Activated CD8-positive, alpha-beta memory T cell treated with anti-CD3 and anti-CD28 coated beads for 4 hours (primary cell): ENCODE measurements at regions not wholly inside any gene's neighbourhood (a gene's known extent, or its start where the extent isn't known, plus 50 kb on each side); places are given as distances from the start of the nearest gene placed in this dataset.
"Not testable (repeated sequence)": the region's sequence is repeated elsewhere in the genome, so short reads cannot be mapped to it uniquely, and the experiment has no call there.

Source experiments
- DNase-seq, 2 donors: peaks; one replicate each; pipeline ENCODE4 v3.0.0-alpha.2; 2020; ENCODE audit warnings: low read depth in 2 of 2

DNA sequence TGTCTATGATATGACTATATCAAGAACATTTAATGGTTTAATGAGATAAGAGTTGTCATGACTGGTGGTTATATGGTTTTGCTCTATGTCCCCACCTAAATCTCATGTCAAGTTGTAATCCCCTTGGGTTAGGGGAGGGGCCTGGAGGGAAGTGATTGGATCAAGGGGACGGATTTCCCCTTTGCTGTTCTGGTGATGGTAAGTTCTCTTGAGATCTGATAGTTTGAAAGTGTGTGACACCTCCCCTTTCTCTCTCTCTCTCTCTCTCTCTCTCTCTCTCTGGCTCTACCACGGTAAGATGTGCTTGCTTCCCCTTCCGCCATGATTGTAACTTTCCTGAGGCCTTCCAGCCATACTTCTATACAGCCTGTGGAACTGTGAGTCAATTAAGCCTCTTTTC lies 803.4 kb downstream of the TRIML1 start:
- no peak for DNase-seq

DNA sequence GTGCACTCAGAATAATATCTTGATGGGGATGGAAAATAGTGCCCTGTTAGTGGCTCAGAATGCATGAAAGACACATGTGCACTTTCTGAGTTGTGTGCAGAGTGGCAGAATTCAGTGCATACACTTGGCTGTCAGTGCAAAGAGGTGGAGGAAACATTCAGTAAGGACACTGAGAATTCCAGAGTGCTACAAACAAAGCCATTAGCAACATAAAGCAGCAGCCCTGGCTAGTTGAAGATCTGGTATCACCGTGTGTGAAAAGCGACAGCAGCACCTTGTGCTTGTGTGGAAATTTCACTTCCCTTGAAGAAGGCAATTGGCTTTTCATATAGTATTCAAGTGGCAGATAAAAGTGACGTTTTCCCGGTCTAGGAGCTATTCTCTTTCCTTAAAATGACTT lies 810.4 kb downstream of the TRIML1 start:
- no peak for DNase-seq

DNA sequence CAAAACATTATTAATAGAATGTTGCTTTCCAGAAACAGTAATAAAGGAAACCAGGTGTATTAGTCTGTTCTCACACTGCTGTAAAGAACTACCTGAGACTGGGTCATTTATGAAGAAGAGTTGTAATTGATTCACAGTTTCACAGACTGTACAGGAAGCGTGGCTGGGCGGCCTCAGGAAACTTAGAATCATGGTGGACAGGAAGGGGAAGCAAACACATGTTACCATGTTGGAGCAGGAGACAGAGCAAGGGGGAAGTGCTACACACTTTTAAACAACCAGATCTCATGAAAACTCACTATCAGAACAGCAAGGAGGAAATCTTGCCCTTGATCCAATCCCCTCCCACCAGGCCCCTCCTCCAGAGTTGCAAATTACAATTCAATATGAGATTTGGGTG lies 815.8 kb downstream of the TRIML1 start:
- DNase-seq, result no peak

DNA sequence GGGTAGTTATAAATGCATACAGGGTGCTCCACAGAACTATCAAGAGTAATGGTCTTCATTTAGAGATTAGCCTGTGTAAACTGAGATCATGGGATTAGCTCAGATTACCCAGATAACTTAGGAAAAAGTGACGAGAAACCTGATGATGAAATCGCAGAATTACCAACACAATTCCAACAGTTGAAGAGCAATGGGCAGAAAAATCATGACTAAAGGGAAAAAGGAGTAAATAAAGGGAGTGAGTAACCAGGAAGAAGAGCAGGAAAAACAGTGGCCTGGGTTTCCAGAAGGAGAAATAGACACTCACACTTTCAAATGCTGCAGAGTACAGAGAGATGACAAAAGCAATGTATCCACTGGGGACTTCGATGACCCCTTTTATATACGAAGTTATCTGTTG lies 817.3 kb downstream of the TRIML1 start:
- DNase-seq, result no peak

DNA sequence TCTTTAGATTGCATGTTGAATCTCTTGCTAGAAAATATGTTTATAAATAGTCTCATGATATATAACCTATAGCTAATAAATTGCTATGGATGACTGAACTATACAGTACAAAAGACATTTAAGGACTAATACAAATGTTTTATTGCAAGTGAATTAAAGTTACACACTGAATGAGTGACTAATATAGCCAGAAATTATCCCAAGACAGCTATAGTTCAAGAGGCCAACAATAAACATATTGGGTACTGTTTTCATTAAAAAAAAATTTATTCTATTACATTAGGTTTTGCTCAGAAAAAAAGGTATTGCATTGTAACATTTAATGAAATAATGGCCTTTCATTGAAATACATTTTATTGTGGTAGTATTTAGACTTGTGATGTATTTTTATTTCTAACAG lies 819.1 kb downstream of the TRIML1 start:
- DNase-seq, result no peak

DNA sequence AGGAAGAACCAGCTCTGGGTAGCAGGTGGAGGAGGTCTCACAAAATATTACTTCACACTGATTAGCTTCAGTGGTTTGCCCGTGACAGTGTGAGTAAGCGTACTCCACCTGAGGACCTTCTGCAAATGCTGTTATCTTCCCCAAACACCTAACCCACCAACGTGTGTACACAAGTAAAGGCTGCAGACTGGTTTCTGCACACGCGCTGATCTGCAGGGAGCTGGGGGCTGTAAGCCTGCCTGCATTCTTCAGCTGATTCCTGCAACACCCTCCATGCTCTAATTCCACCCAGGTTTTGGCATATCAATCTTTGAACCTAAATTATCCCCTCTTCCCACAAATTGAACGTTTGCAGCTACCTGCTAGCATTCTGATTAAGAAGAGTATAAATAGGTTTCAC lies 820.2 kb downstream of the TRIML1 start:
- DNase-seq, result no peak

DNA sequence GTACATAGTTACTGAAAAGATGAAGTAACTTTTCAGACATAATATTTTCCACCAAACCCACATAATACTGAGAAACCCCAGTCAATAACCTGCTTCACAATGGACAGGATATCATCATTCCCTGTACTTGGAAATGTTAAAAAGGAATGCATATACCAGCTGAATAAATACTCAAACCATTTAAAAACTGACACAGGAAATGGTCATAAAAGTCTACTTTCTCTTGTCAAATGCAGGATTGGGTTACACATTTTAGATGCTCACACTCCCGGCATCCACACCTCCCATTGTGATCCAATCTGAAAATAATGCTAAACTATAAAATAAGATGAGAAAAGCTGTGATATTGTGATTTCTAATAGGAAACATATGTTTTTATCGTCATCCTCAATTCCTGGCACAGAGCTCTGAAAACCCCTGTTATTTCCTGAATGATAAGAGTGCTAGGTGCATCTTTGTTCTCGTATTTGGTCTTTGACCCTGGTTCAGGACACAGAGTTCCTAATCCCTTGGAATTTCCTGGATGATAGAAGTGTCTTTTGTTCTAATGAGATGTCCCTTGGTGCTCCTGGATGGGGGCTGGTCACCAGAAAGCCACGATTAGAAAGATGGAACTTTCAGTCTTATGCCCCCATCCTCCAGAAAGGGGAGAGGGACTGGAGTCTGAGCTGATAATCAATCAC lies 821.3 kb downstream of the TRIML1 start:
- no peak for DNase-seq

DNA sequence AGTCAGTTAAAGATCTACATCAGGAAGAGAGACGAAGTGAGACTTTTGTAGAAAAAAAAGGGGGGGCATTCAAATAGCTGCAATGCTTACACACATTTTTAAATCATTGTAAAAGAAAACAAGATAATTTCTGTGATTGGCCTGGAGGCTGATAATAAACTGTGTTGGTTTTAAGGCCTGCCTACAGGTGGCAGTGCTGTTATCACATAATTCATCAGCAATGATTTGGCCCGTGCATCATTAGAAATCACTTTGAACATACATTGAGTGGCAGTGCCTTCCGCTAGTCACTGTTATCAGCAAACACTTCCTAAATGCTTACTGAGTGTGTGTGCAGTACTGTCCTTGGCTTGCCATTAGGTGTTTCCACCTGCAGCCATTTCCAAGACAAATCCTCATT lies 831.9 kb downstream of the TRIML1 start:
- DNase-seq, result no peak

DNA sequence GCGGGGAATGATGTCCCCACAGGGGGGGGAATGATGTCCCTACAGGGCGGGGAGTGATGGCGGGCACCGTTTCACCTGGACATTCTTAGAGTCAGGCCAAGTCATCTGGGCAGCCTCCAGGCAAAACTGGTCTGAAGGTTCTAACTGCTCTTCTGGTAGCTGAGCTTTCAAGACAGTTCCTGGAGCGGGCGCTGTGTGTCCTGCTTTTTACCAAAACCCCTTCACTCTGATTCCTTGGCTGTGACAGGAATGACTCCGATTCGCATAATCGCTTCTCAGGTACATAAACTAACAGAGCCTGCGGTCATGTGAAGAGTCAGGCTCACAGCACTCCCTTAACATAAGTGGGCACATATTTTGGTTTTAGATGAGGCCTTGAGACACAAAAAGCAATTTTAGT lies 836.0 kb downstream of the TRIML1 start:
- no peak for DNase-seq

DNA sequence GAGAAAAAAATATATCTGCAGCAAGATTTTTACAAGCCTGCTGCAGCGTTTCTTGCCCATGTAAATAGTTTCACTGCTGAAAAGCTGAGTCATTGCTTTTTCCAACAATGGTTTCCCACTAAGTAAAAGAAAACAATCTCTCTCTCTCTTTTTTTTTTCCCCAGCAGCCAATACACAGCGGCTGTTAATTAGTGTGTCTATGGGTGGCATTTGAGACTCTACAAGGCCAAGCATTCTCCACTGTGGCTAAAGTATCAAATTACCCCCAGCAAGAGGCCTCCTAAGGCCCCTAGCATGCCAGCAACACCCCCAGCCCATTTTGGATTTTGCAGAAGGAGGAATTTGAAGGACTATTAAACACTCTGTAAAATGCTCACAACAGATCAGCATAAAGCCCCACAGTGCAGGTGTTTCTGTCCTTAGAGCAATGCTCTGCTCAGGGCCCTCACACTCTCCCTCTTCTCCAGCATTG lies 837.4 kb downstream of the TRIML1 start:
- no peak for DNase-seq

DNA sequence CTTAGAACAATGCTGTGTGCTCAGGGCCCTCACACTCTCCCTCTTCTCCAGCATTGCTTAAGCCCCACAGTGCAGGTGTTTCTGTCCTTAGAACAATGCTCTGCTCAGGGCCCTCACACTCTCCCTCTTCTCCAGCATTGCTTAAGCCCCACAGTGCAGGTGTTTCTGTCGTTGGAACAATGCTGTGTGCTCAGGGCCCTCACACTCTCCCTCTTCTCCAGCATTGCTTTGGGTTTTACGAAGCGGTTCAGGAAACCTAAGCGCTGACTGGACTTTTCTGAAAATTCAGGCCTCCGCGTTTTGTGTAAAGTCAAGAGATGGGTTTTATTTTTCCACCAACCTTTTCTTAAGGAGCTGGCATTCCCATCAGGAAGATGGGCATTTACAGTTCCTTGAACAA lies 838.0 kb downstream of the TRIML1 start:
- DNase-seq, result not testable (repeated sequence)

DNA sequence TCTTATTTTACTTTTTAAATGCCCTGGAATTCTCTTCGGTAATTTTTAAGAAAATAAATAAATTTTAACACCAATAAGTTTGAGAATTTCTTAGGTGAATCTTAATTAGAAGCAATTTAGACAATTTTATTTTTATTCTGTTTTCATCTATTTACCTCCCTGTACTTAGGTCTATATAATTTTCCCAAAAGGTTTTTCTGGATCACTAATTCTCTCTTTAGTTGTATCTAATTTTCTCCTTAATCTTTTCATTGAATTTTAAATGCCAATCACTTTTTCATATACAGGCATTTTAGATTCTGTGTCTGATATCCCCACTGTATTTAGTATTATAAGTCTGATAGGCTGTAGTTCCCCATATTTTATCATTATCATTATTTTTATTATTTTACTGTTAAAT lies 845.3 kb downstream of the TRIML1 start:
- no peak for DNase-seq

DNA sequence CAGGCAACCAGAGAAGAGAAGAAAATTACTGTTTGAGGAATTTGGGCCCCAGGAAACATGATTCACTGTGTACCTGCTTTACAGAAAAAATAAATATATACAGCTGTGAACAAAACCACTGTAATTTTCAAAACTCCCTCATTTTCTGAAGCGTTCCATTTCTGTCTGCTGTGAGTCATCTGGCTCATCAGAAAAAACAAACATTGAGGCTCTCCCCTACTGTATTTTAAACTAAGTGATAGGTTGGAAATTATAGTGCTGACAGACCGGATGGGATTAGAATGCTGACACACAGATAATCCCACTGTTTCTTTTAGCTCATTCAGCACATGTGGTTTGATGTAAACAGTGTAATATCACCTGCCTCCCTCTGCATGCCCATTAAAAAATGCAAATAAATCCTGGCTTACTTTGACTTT lies 847.0 kb downstream of the TRIML1 start:
- no peak for DNase-seq

DNA sequence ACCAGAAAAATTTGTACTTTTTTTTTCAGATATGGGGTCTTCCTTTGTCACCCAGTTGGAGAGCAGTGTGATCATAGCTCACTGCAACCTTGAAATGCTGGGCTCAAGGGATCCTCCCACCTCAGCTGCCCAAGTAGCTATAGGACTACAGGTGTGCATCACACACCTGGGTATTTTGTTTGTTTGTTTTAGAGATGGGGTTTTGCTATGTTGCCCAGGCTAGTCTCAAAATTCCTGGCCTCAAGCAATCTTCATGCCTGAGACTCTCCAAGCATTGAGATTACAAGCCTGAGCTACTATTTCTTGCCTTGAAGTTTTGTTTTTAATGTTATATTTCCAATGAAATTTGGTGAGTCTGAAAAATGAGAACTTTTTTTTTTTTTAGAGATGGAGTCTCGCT lies 847.8 kb downstream of the TRIML1 start:
- no peak for DNase-seq

DNA sequence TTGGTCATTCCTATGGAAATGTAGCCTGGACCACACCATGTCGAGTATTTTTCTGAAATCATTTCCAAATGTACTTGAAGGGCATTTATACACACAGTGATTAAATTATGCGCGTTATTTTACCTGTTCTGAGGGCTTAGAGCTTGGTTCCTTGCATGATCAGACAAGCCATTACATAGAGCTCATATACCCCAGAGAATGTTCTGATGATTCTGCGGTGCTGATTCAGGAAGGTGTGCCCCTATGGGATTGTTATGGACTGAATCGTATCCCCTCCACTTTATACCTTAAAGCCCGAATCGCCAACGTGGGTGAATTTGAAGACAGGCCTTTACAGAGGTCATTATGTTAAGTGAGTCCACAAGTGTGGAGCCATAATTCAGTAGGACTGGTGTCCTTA lies 848.9 kb downstream of the TRIML1 start:
- no peak for DNase-seq

DNA sequence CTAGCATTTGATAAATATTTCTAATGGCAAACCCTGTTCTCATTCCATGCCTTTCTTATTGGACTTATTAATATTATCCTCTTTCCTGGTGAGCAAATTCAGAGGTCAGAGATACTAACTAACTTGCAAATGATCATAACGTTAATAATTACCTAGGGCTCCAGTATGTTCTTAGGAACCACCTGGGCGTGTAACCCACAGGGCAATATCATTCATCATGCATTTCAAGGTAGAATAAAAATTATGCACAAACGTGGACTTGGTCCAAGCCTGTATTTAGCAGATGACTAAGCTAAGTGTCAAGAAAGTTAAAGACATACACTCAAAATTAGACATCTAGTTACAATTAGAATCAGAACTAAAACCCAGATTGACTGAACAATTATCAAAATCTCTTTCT lies 850.1 kb downstream of the TRIML1 start:
- DNase-seq, result no peak

DNA sequence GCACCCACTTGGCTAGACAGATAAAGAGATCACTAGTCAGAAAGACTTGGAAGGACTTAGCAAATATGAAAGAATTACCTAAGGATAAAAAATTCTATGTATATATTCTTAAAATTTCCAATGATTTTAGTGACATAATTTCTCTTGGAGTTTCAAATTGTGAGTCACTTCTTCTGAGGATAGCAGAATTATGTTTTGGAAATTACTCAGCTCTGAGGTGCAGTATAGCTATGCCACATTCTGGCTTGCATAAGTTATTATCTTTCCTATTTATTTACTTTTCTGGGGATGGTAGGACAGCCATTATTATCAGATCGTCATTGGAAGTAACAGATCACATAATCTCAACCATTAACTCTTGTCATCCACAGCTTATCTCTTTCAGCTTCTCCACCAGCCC lies 853.5 kb downstream of the TRIML1 start:
- DNase-seq, result no peak

DNA sequence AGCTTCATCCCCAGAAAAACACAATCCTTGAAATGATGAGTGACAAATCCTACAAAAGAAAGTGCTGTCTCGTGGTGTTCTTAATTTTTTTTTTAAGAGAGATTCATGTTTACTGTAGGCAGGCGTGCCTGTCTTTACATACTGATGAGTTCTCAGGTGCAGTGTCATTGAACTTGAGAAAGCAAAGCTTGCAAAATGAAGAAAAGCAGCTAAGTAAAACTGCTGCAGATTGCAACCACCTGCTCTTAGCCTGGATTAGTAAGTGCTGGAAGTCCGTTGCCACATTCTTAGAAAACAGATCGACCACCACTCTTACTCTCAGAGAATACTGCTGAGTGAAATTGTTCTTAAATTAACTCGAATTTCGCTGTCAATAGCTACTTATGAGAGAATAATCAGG lies 854.6 kb downstream of the TRIML1 start:
- no peak for DNase-seq

DNA sequence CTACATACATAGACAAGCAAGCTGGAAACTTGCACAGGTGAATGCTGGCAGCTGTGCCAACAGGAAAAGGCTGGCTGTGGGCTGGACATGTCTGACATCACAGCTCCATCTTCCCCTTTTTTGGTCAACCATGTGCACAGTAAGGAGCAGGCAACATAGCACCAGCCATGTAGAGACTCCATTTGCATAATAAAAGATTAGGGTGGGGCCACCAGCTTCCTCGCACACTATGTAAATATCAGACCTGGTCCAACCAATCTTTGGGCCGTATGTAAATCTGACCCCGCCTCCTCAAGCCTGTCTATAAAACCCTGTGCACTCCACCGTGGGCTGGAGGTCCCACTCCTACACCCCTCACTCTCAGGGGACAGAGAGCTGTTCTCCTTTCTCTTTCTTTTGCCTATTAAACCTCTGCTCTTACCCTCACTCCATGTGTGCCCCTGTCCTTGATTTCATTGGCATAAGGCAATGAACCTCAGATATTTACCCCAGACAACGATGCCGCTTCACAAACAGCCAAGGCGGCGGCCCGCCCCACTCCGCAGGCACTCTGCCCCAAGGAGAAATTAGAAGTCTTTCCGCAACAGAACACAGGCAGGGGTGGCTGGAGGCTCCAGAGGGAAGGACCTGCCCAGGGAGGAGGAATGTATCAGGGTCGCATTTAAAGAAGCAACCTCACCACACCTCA lies 862.2 kb downstream of the TRIML1 start:
- DNase-seq, result no peak

DNA sequence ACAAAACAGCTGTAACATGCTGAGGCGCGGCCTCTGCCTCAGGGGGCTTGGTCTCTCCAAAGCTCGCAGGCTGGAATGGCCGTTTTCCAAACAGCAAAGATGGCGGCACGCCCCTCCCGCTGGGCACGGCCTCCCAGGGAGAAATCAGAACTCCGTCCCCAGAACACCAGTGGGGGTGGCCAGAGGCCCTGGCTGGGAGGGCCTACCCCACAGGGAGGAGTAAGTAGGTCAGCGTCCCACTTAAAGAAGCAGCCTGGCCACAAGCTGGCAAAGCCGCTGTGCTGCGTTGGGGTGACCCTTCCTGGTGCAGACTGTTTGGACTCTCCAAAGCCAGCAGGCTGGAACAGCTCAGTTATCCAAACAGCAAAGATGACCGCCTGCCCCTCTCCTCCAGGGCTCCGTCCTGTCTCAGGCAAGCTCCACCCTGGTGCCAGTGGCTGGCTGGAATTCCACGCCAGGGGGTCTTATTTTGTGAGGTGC lies 862.8 kb downstream of the TRIML1 start:
- no peak for DNase-seq

DNA sequence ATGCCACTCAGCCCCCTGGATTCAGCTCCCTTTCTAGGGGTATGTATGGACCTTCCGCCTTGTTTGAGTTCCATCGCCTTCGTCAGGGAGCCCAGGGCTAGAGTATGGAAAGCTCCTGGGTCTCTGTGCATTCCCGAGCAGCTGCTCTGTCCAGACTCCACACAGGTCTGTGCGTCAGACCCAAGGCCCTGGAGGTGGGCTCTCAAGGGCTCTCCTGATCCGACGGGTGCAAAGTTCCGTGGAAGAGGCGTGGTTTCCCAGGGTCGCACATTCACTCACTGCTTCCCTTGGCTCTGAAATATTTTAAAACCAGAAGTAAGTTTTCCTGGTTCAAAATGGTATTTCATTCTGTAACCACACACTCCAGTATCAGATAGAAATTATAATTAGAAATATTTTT lies 863.2 kb downstream of the TRIML1 start:
- DNase-seq, result no peak

DNA sequence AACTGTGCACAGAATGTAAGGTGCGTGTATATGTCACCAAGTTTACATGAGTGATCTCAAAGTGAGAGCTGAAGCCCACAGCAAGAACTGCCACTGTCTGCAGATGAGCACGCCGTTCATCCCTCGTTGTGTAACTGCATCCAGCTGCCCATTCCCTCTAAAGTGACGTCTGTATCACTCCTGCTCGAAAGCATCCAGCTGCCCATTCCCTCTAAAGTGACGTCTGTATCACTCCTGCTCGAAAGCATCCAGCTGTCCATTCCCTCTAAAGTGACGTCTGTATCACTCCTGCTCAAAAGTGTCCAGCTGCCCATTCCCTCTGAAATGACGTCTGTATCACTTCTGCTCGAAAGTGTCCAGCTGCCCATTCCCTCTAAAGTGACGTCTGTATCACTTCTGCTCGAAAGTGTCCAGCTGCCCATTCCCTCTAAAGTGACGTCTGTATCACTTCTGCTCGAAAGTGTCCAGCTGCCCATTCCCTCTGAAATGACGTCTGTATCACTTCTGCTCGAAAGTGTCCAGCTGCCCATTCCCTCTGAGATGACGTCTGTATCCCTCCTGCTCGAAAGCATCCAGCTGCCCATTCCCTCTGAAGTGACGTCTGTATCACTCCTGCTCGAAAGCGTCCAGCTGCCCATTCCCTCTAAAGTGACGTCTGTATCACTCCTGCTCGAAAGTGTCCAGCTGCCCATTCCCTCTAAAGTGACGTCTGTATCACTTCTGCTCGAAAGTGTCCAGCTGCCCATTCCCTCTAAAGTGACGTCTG lies 871.4 kb downstream of the TRIML1 start:
- DNase-seq, result not testable (repeated sequence)

DNA sequence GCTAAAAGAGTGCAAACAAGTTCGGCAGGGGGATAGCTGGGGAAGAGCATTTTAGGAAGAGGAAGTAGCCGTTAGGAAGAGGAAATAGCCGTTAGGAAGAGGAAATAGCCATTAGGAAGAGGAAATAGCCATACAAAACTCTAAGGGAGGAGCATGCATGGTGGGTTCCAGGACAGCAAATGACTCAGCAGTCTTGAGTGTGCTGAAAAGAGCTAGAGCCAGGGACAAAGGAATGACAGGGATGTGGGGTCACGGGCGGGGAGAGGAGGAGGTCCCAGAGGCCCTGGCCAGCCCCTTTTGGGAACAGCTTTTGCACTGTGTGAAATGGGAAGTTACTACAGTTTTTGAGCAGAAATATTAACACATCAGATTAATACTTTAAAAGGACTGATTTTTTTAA lies 882.6 kb downstream of the TRIML1 start:
- no peak for DNase-seq
